AG20443 (cell line): ENCODE measurements at regions not wholly inside any gene's neighbourhood (a gene's known extent, or its start where the extent isn't known, plus 50 kb on each side); places are given as distances from the start of the nearest gene placed in this dataset.

Experiments
- DNase-seq: peaks from one replicate; pipeline ENCODE4 v3.0.0; 2012; ENCODE audit warnings: low spot score, mixed read lengths

GRCh38 chr1:14498839-14499238 lies 99.6 kb upstream of the KAZN start:
- DNase-seq, result no peak

- DNase-seq, result no peak
Measured at GRCh38 chr1:14499312-14500040, 99.0 kb upstream of the KAZN start.

GRCh38 chr1:14500041-14500440 lies 98.4 kb upstream of the KAZN start:
- DNase-seq, result no peak

GRCh38 chr1:14500912-14501311 lies 97.6 kb upstream of the KAZN start:
- DNase-seq, result no peak

GRCh38 chr1:14504517-14504916 lies 94.0 kb upstream of the KAZN start:
- no peak for DNase-seq

GRCh38 chr1:14506471-14507255 lies 91.8 kb upstream of the KAZN start:
- DNase-seq, result no peak

GRCh38 chr1:14507262-14507661 lies 91.2 kb upstream of the KAZN start:
- no peak for DNase-seq

GRCh38 chr1:14508613-14509012 lies 89.9 kb upstream of the KAZN start:
- no peak for DNase-seq

- no peak for DNase-seq
Measured at GRCh38 chr1:14511166-14511680, 87.3 kb upstream of the KAZN start.

- no peak for DNase-seq
Measured at GRCh38 chr1:14511796-14512585, 86.5 kb upstream of the KAZN start.

- DNase-seq, result no peak
Measured at GRCh38 chr1:14513111-14513510, 85.4 kb upstream of the KAZN start.

GRCh38 chr1:14514739-14515138 lies 83.7 kb upstream of the KAZN start:
- no peak for DNase-seq

- DNase-seq, result peak; percentile 75
Measured at GRCh38 chr1:14516974-14517840, 81.3 kb upstream of the KAZN start.

- no peak for DNase-seq
Measured at GRCh38 chr1:14517841-14518180, 80.7 kb upstream of the KAZN start.

GRCh38 chr1:14519976-14520375 lies 78.5 kb upstream of the KAZN start:
- DNase-seq, result peak; percentile 62

GRCh38 chr1:14520514-14521163 lies 77.8 kb upstream of the KAZN start:
- DNase-seq, result no peak

GRCh38 chr1:14521622-14522021 lies 76.9 kb upstream of the KAZN start:
- DNase-seq, result no peak

- peak; percentile 62 for DNase-seq
Measured at GRCh38 chr1:14522077-14522925, 76.2 kb upstream of the KAZN start.

GRCh38 chr1:14522926-14523241 lies 75.6 kb upstream of the KAZN start:
- DNase-seq, result peak; percentile 88
